Left hindlimb (tissue), 1 donor: ENCODE measurements at regions not wholly inside any gene's neighbourhood (a gene's known extent, or its start where the extent isn't known, plus 50 kb on each side); places are given as distances from the start of the nearest gene placed in this dataset.
A peak's percentile ranks its signal among the peaks of the same experiment; 100 is the strongest.

ENCODE experiments used
- DNase-seq: peaks from one replicate; pipeline ENCODE4 v3.0.0-alpha.2; 2018

- DNase-seq = no peak
These were observed 77.4 kb upstream of the MAF start for GRCh38 chr16:79677799-79678530.

DNA sequence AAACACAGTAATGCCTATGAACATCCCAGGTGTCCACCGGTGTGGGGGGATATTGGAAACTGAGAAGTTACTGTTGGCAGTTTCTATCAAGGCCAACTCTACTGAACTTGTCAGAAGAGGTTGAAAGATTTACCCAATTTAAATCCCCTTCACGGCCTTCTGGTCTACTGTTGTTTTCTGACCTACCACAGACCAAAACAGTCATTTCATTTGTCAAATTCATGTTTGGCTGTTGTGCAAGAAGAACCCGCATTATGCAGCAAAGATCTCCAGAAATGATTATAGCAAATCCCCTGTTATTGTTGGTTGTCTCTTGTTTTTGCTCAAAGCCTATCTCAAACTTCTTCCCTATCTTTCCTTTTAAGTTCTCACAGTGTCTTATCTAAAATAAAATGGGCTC lies 73.1 kb upstream of the MAF start:
- DNase-seq = no peak

DNA sequence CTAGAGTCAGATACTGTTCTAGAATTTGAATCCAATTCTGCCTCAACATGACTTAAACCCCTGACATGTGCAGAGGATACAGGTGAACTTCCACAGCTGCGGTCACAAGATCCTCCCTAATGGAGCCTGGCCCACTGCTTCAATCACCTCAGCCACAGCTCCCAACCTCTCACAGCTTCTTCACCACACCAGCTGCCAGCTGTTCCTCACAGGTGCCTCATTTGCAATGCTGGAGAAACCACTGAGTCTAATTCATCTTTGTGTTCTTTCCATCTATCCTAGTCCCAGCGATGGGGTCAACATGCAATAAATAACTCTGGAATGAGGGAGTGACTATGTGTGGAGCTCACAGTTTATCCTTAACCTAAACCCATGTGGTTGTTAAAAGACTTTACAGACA lies 72.0 kb upstream of the MAF start:
- no peak for DNase-seq

- no peak for DNase-seq
These were observed 68.0 kb upstream of the MAF start for GRCh38 chr16:79668502-79668901.

GRCh38 chr16:79665970-79666369 lies 65.4 kb upstream of the MAF start:
- DNase-seq = no peak

DNA sequence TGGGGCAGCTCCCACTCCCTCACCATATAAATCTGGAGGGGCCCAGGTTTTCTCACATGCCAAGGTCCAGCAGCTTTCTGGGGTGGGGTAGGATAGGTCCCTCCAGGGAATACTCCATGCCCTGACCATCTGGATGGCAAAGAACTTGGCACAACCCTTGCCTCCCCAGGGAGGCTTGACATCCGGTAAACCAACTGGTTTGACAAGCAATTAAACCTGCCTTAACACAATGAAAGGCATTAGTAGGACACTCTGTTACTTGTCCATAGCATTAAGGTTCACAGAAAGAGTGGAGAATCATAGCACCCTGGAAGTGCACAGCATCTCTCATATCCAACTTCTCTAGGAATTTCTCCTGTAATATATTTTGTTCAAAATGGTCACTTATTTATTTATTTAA lies 63.9 kb upstream of the MAF start:
- DNase-seq = no peak

DNA sequence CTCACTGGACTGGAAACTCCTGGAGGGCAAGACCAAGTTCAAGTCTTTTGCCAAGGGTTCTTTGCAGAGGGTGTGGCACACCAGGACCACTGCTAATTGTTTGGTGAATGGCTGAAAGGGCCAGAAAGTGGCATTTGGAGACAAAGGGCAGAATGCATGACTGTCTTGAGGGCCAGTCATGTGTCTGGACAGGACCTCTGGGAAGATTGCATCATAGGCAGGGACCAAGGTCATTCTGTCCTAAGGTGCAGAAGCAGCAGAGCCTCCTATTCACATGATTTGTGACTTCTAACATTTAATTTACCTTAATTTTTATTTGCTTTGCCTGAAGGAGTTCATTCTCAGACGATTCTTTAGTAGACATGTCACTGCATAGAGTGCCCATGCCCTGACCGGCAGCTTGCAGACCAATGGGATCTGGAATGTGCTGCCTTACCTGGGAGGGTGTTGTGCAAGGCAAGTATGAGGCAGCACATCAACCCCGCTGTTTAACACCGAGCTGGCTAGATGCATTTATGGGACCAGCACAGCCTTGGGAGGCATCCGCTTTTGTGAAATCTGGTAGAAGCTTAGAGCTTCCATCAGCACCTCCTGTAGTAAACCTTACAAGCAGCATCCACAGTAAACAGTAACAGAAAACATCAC lies 62.3 kb upstream of the MAF start:
- DNase-seq = no peak

DNA sequence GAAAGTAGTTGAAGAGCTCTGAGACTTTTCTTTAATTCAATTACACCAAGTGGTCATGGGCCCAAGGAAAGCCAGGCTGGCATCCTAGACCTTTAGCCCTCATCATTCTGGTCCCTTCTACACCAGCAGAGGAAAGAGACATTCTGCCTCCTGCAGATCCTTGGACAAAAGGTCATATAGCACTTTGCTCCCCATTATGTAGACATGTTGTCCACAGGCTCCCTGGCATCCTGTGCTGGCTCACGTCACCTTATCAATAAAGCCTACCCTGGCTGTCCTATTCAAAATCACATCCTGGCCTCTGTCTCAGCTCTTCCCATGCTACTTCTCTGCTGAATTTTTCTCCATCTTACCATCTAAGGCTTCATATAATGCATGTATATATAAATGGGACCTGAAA lies 61.6 kb upstream of the MAF start:
- no peak for DNase-seq

DNA sequence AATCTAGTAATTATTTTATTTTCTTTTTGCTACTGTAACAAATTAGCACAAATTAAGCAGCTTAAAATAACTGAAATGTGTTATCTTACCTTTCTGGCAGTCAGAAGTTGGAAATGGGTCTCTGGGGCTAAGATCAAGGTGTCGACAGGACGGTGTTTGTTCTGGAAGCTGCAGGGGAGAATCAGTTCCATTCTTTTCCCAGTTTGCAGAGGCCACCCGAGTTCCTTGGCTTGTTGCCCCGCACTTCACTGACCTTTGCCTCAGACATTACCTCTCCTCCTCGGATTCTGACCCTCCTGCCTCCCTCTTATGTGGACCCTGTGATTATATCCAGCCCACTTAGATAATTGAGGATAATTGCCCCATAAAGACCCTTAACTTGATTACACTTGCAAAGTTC lies 61.0 kb upstream of the MAF start:
- DNase-seq = no peak

GRCh38 chr16:79659344-79659743 lies 58.8 kb upstream of the MAF start:
- no peak for DNase-seq

DNA sequence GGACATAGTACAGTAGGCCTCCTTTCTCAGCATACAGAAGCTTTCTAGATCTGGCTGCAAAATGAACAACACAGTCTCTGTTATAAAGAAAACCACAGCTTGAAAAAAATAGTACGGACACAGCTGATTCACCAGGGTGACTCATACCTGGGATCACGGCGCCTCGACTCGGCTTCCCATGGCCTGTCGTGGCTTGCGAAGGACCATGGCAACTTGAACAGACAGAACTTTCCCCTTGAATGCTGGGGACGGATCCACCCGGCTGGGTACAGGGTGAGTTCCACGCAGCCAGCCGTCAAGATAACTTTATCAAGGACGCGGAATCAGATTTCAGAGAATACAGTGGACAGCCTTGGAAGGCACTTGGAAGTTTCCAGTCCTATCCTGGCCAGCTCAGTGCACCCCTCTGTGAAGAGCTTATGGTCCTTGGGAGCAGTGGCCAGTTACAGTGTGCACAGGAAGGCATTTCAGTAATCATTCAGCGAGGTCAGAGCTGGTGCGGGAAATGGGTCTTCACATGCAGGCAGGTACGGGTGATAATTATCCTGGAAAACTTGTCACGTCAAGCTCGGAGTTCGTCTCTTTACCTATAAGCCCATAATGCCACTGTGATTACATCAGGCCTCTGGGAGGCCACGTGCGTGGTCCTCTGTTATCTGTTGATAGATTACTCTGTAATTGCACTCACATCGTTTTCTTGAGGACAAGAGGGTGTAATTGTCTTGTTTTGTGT lies 57.9 kb upstream of the MAF start:
- peak; percentile 42 for DNase-seq

GRCh38 chr16:79656553-79657115 lies 56.1 kb upstream of the MAF start:
- DNase-seq = no peak

- peak; percentile 77 for DNase-seq
These were observed 52.9 kb upstream of the MAF start for GRCh38 chr16:79653373-79653891.

GRCh38 chr16:79651363-79651762 lies 50.8 kb upstream of the MAF start:
- no peak for DNase-seq
